SJSA1 (cell line): ENCODE measurements at regions not wholly inside any gene's neighbourhood (a gene's known extent, or its start where the extent isn't known, plus 50 kb on each side); places are given as distances from the start of the nearest gene placed in this dataset.
A peak's percentile ranks its signal among the peaks of the same experiment; 100 is the strongest.

Source experiments
- DNase-seq, 2 experiments: peaks; one replicate each; pipeline ENCODE4 v3.0.0-alpha.2; 2015 to 2020; ENCODE audit warnings: low spot score in 2 of 2, low read depth in 1 of 2
- H3K27ac ChIP-seq: fragments of 250-450 bp; sonication (Bioruptor Pico); 2 replicates; pipeline ENCODE4 v1.5.1; 2020; ENCODE audit warnings: mild to moderate bottlenecking, moderate library complexity
- H3K27me3 ChIP-seq: fragments of 250-450 bp; sonication (Bioruptor Pico); replicated peaks from 2 replicates; pipeline ENCODE4 v1.5.1; 2020; ENCODE audit warnings: mild to moderate bottlenecking, moderate library complexity
- H3K36me3 ChIP-seq: fragments of 250-450 bp; sonication (Bioruptor Pico); 2 replicates; pipeline ENCODE4 v1.5.1; 2020; ENCODE audit warnings: mild to moderate bottlenecking
- H3K4me1 ChIP-seq: fragments of 250-450 bp; sonication (Bioruptor Pico); replicated peaks from 2 replicates; pipeline ENCODE4 v1.6.1; 2021; ENCODE audit warnings: mild to moderate bottlenecking
- H3K4me3 ChIP-seq: fragments of 250-450 bp; sonication (Bioruptor Pico); 2 replicates; pipeline ENCODE4 v1.5.1; 2020; ENCODE audit warnings: mild to moderate bottlenecking
- H3K9me3 ChIP-seq: fragments of 250-450 bp; sonication (Bioruptor Pico); replicated peaks from 2 replicates; pipeline ENCODE4 v1.5.1; 2020; ENCODE audit warnings: mild to moderate bottlenecking

GRCh38 chr7:41237956-41238355 lies 464.9 kb downstream of the INHBA start:
- Histone ChIP-seq H3K4me3 (no peak overlapping the region), H3K4me1 (peaks cover 29% of the 10 kb centered on the region), H3K36me3 (no peaks in the 10 kb centered on the region), H3K27ac (no peak overlapping the region), H3K27me3 (no peaks in the 10 kb centered on the region), H3K9me3 (no peaks in the 10 kb centered on the region)
- no peak for DNase-seq

DNA sequence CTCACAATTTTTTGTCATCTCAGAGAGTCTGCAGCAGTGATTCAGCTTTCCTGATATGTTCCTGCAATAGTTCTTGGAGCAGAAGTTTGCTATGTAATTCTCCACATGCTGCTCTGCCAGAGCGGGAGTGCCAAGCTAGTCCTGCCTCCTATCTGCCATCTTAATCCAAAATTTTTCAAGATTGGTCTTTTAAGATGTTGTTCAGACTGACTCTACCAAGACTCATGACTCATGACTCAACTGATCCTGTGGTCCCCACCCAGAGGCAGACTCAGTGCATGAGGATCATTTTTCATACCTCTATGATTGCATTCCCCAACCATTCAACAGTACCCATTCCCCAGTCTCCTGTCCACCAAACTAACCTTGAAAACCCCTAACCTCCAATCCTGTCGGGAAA lies 470.8 kb downstream of the INHBA start:
- peaks cover 2% of the 10 kb centered on the region; the same call in 1 of the 2 replicates for H3K9me3 ChIP-seq
- peaks cover 5% of the 10 kb centered on the region; the same call in 1 of the 2 replicates for H3K4me1 ChIP-seq
- H3K4me3 ChIP-seq, result no peak overlapping the region
- H3K27me3 ChIP-seq, result no peaks in the 10 kb centered on the region
- H3K27ac ChIP-seq, result no peak overlapping the region
- no peak for DNase-seq
- H3K36me3 ChIP-seq, result no peaks in the 10 kb centered on the region

DNA sequence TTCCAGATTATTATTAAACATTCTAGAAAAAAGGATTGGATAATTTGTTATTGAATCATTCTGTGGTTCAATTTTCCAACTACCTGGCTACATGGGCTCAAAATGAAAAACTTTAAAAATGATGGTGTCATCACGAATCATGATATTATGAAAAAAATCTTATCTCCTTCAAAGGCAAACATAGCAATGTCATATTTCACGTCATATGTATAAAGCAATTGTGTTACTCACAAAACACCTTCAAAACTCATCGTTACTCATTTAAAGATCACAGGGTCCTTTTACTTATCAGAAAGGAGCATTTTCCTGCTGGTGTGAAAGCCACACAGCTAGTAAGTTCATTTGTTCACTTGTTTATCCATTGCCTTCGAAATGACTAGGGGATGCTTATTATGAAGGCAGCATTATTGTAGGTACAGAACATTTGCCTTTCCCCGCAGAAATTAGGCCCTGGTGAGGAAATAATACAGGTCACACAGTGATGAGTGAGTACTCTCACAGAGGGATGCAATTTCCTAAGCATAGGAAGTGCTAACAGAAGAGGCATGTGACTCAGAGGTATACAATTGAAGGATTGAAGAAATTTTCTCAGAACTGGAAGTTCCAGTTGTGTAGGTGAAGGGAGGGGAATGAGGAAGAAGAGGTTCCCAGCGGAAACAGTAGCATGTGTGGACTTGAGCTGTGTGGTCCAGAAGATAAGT lies 478.7 kb downstream of the INHBA start:
- peak in 1 of 2 experiments; percentile 28 for DNase-seq
- peaks cover 31% of the 10 kb centered on the region for H3K4me1 ChIP-seq
- H3K4me3 ChIP-seq, result no peak overlapping the region
- no peaks in the 10 kb centered on the region for H3K27me3 ChIP-seq
- peak overlapping the region; percentile 76 for H3K27ac ChIP-seq
- H3K9me3 ChIP-seq, result no peaks in the 10 kb centered on the region; the same call in 1 of the 2 replicates
- H3K36me3 ChIP-seq, result no peaks in the 10 kb centered on the region

DNA sequence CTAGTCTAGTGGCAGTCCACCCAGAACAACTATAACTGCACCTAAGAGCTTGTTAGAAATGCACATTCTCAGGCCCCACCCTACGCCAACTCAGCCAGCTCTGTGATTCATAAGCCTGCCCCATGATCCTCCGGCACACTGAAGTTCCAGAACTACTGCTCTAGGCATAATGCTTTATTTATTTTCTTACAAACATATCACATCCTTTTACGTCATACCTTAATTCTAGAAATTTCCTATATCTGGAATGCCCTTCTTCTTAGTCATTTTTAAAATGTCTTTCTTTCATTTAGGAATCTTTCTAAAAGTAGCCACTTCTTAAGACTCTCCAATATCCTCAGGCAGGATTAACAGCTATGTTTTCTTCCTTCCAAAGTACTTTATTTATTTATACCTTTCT lies 480.1 kb downstream of the INHBA start:
- no peaks in the 10 kb centered on the region for H3K9me3 ChIP-seq
- peak overlapping the region; percentile 76 for H3K27ac ChIP-seq
- peaks cover 34% of the 10 kb centered on the region for H3K4me1 ChIP-seq
- no peaks in the 10 kb centered on the region for H3K27me3 ChIP-seq
- H3K4me3 ChIP-seq, result no peak overlapping the region
- H3K36me3 ChIP-seq, result no peaks in the 10 kb centered on the region
- peak; percentile 62 to 71 for DNase-seq

DNA sequence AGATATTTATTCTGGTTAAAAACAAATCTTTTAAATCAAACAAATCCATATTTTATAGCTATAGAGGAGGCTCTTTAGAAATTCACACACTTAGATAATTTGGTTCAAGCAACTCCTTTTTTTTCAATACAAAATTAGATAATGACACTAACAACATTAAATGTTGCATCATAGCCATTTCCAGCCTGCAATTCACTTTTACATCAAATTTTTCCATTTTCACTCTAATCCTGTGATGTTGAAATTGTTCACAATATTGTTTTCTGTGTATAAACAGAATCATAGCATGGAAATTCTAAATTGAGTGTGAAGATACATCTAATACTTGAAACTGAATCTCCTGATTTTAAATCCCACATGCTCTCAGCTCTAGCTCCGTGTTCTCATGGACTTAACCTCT lies 482.6 kb downstream of the INHBA start:
- DNase-seq, result no peak
- Histone ChIP-seq H3K27ac (no peak overlapping the region), H3K36me3 (no peaks in the 10 kb centered on the region), H3K27me3 (no peaks in the 10 kb centered on the region), H3K9me3 (no peaks in the 10 kb centered on the region), H3K4me3 (no peak overlapping the region), H3K4me1 (peaks cover 34% of the 10 kb centered on the region)

GRCh38 chr7:41219276-41219675 lies 483.6 kb downstream of the INHBA start:
- Histone ChIP-seq H3K4me3 (no peak overlapping the region), H3K27ac (no peak overlapping the region), H3K27me3 (no peaks in the 10 kb centered on the region), H3K36me3 (no peaks in the 10 kb centered on the region), H3K9me3 (no peaks in the 10 kb centered on the region), H3K4me1 (peaks cover 28% of the 10 kb centered on the region)
- DNase-seq, result no peak

- H3K36me3 ChIP-seq, result no peaks in the 10 kb centered on the region
- peaks cover 10% of the 10 kb centered on the region for H3K4me1 ChIP-seq
- no peak overlapping the region for H3K27ac ChIP-seq
- H3K9me3 ChIP-seq, result no peaks in the 10 kb centered on the region
- no peak for DNase-seq
- no peak overlapping the region for H3K4me3 ChIP-seq
- H3K27me3 ChIP-seq, result no peaks in the 10 kb centered on the region
These were observed 485.6 kb downstream of the INHBA start for GRCh38 chr7:41217306-41217705.

GRCh38 chr7:41207141-41207540 lies 495.7 kb downstream of the INHBA start:
- Histone ChIP-seq H3K36me3 (no peaks in the 10 kb centered on the region), H3K27ac (no peak overlapping the region), H3K4me1 (0 out of 2 replicates have a peak, but pooled peaks cover 4% of the 10 kb centered on the region), H3K9me3 (no peaks in the 10 kb centered on the region), H3K4me3 (no peak overlapping the region), H3K27me3 (no peaks in the 10 kb centered on the region)
- no peak for DNase-seq

GRCh38 chr7:41206267-41206666 lies 496.6 kb downstream of the INHBA start:
- Histone ChIP-seq H3K27ac (no peak overlapping the region), H3K4me1 (0 out of 2 replicates have a peak, but pooled peaks cover 4% of the 10 kb centered on the region)

DNA sequence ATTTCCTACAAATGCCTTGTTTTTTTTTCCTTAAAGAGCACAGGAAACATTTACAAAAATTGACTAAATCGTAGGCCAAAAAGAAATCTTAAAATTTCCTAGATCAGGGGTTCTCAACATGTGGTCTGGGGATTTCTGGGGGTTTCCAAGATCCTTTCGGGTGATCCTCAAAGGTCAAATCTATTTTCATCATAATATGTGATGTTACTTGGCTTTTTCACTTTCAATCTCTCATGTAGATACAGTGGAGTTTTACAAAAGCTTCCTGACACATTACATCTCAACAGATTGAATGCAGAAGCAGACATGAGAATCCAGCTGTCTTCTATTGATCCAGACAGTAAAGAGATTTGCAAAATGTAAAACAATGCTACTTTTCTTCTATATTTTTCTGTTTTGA lies 497.3 kb downstream of the INHBA start:
- Histone ChIP-seq H3K27me3 (no peaks in the 10 kb centered on the region), H3K9me3 (no peaks in the 10 kb centered on the region), H3K4me1 (0 out of 2 replicates have a peak, but pooled peaks cover 4% of the 10 kb centered on the region), H3K36me3 (no peaks in the 10 kb centered on the region), H3K4me3 (no peak overlapping the region), H3K27ac (no peak overlapping the region)
- DNase-seq, result no peak

More at GRCh38 chr7:41206267-41206666, 496.6 kb downstream of the INHBA start:
- H3K27me3 ChIP-seq, result no peaks in the 10 kb centered on the region
- no peak for DNase-seq
- no peaks in the 10 kb centered on the region for H3K36me3 ChIP-seq
- H3K4me3 ChIP-seq, result no peak overlapping the region
- H3K9me3 ChIP-seq, result no peaks in the 10 kb centered on the region

- Histone ChIP-seq H3K36me3 (no peaks in the 10 kb centered on the region), H3K4me1 (0 out of 2 replicates have a peak, but pooled peaks cover 4% of the 10 kb centered on the region), H3K4me3 (no peak overlapping the region), H3K9me3 (no peaks in the 10 kb centered on the region), H3K27ac (no peak overlapping the region), H3K27me3 (no peaks in the 10 kb centered on the region)
- DNase-seq, result no peak
These were observed 499.3 kb downstream of the INHBA start for GRCh38 chr7:41203542-41203941.

DNA sequence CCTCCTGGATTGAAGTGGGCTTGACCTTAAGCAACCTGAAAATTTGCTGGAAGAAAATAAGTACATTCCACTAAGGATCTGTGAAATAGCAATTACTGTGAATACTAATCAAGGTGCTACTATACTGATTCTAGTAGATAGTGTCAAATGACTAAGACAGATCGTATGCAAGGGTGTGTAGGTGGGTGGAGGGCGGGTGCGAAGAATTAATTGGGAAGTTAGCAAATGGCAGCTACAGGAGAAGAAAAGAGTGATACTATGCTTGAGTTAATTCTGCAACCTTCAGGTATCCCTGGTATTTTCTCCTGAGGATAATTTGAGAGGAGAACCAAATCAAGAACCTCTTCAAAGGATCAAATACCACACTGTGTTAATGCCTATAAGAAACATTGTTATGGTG lies 501.9 kb downstream of the INHBA start:
- DNase-seq, result no peak
- no peaks in the 10 kb centered on the region for H3K27me3 ChIP-seq
- 0 out of 2 replicates have a peak, but pooled peaks cover under 1% of the 10 kb centered on the region for H3K4me1 ChIP-seq
- H3K36me3 ChIP-seq, result no peaks in the 10 kb centered on the region
- no peak overlapping the region for H3K27ac ChIP-seq
- no peak overlapping the region for H3K4me3 ChIP-seq
- H3K9me3 ChIP-seq, result no peaks in the 10 kb centered on the region

DNA sequence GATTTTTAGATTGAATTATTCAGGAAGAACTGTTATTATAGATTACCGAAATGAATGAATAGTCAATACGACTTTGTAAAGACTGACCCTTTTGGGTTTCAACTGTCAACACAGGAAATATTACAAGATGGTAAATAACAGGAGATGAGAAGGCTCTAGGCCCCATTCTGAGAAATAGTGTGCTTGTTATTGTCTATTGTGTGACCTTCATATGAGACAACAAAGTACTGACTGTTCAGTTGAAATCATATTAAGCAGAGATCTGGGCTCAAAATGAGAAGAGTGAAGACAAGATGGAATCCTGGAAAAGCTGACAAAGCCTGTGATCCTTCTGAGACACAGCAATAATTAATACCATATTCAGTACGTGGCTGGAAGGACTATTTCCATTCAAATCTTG lies 503.8 kb downstream of the INHBA start:
- Histone ChIP-seq H3K4me3 (no peak overlapping the region), H3K4me1 (no peaks in the 10 kb centered on the region), H3K27me3 (no peaks in the 10 kb centered on the region), H3K27ac (no peak overlapping the region), H3K36me3 (no peaks in the 10 kb centered on the region), H3K9me3 (no peaks in the 10 kb centered on the region)
- no peak for DNase-seq

GRCh38 chr7:41198502-41198901 lies 504.4 kb downstream of the INHBA start:
- no peaks in the 10 kb centered on the region for H3K27me3 ChIP-seq
- no peaks in the 10 kb centered on the region for H3K9me3 ChIP-seq
- no peaks in the 10 kb centered on the region for H3K4me1 ChIP-seq
- no peak overlapping the region for H3K4me3 ChIP-seq
- DNase-seq, result no peak
- H3K36me3 ChIP-seq, result no peaks in the 10 kb centered on the region
- no peak overlapping the region for H3K27ac ChIP-seq

DNA sequence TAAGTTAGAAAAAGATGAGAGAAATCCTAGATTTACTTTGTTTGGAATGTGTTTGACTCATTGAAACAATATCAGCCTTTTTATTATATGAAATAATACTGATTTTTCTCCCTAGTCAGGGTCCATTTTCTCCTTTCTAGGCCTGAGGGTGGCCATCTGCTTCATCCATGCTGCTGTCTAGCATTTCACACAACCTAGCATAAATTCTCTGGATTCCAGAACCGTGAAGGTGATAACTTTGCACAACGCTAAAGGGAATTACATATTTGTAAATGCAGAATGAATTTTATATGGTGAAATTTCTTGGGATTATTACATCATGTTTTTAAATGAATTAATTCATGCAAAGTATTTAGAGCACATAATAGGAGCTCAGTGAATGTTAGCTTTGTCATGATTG lies 505.1 kb downstream of the INHBA start:
- no peaks in the 10 kb centered on the region for H3K36me3 ChIP-seq
- H3K4me1 ChIP-seq, result no peaks in the 10 kb centered on the region
- H3K27ac ChIP-seq, result no peak overlapping the region
- H3K9me3 ChIP-seq, result no peaks in the 10 kb centered on the region
- no peak overlapping the region for H3K4me3 ChIP-seq
- DNase-seq, result no peak
- H3K27me3 ChIP-seq, result no peaks in the 10 kb centered on the region
